H1 (cell line): ENCODE measurements at regions not wholly inside any gene's neighbourhood (a gene's known extent, or its start where the extent isn't known, plus 50 kb on each side); places are given as distances from the start of the nearest gene placed in this dataset.

Experiments
- CBX8 ChIP-seq: fragments of 300-800, 300-1000 bp; sonication (generic); IDR thresholded peaks from 2 replicates; pipeline ENCODE4 v1.7.1; 2016; ENCODE audit warnings: low read depth, low read length, borderline replicate concordance
- CEBPB ChIP-seq: IDR thresholded peaks from 2 replicates; pipeline ENCODE4 v1.6.1; 2012; ENCODE audit warnings: low read depth, low read length
- CHD7 ChIP-seq: fragments of 300-600 bp; sonication (generic); IDR thresholded peaks from 2 replicates; pipeline ENCODE4 v1.7.1; 2012; ENCODE audit warnings: low read length, moderate library complexity, mild to moderate bottlenecking, inconsistent platforms; ENCODE audit not compliant: insufficient replicate concordance
- GABPA ChIP-seq: IDR thresholded peaks from 2 replicates; pipeline ENCODE4 v1.6.1; 2011; ENCODE audit warnings: mild to moderate bottlenecking, low read length, moderate library complexity, borderline replicate concordance; ENCODE audit not compliant: insufficient read depth
- GTF2F1 ChIP-seq: IDR thresholded peaks from 2 replicates; pipeline ENCODE4 v1.6.1; 2012; ENCODE audit warnings: low read depth, low read length, improper control_type of control experiment, borderline replicate concordance
- JUND ChIP-seq: IDR thresholded peaks from 2 replicates; pipeline ENCODE4 v1.6.1; 2011; ENCODE audit warnings: mild to moderate bottlenecking, improper control_type of control experiment, low read length
- KDM1A ChIP-seq: fragments of 200-600, 300-600 bp; sonication (generic); IDR thresholded peaks from 2 replicates; pipeline ENCODE4 v1.7.1; 2016; ENCODE audit warnings: mild to moderate bottlenecking, low read length, borderline replicate concordance
- NANOG ChIP-seq: IDR thresholded peaks from 2 replicates; pipeline ENCODE4 v1.6.1; 2011; ENCODE audit warnings: low read length, low read depth, mild to moderate bottlenecking, inconsistent platforms; ENCODE audit not compliant: insufficient read depth, poor library complexity, severe bottlenecking
- RBBP5 ChIP-seq: IDR thresholded peaks from 2 replicates; pipeline ENCODE4 v1.7.1; 2012; ENCODE audit warnings: low read depth, mild to moderate bottlenecking, inconsistent platforms, low read length, moderate library complexity, borderline replicate concordance
- SIRT6 ChIP-seq: IDR thresholded peaks from one replicate; pipeline ENCODE4 v1.7.1; 2012; ENCODE audit warnings: low read length, inconsistent platforms
- SP2 ChIP-seq: IDR thresholded peaks from 2 replicates; pipeline ENCODE4 v1.6.1; 2012; ENCODE audit warnings: mild to moderate bottlenecking, low read length, inconsistent platforms
- SP4 ChIP-seq: IDR thresholded peaks from 2 replicates; pipeline ENCODE4 v1.6.1; 2012; ENCODE audit warnings: low read length, inconsistent platforms
- TBP ChIP-seq: IDR thresholded peaks from 2 replicates; pipeline ENCODE4 v1.6.1; 2011; ENCODE audit warnings: low read depth, low read length, improper control_type of control experiment
- ZNF274 ChIP-seq: IDR thresholded peaks from 2 replicates; pipeline ENCODE4 v1.7.0; 2012; ENCODE audit warnings: low read length, borderline replicate concordance; ENCODE audit errors: extremely low read depth

- no peak for TF ChIP-seq CHD7
- TF ChIP-seq CBX8 = no peak
- no peak for TF ChIP-seq KDM1A
- TF ChIP-seq ZNF274 = no peak
- no peak for TF ChIP-seq SIRT6
- TF ChIP-seq TBP = no peak
- no peak for TF ChIP-seq NANOG
- TF ChIP-seq GABPA = no peak
- no peak for TF ChIP-seq CEBPB
- no peak for TF ChIP-seq GTF2F1
- no peak for TF ChIP-seq RBBP5
- TF ChIP-seq SP4 = no peak
- no peak for TF ChIP-seq SP2
- TF ChIP-seq JUND = no peak
Measured at GRCh38 chr18:45161850-45162249, 453.4 kb upstream of the SLC14A2 start (continued).
